ENCODE measurements at regions not wholly inside any gene's neighbourhood (a gene's known extent, or its start where the extent isn't known, plus 50 kb on each side); places are given as distances from the start of the nearest gene placed in this dataset.
"Not testable (repeated sequence)": the region's sequence is repeated elsewhere in the genome, so short reads cannot be mapped to it uniquely, and the experiment has no call there.

GRCh38 chr11:112705148-112705547 lies 256.1 kb upstream of the NCAM1 start (continued):
- no peak for TF ChIP-seq RAD21 (IDR thresholded peaks at IDR 0.05)
- no peak for TF ChIP-seq NR2F2 (IDR thresholded peaks at IDR 0.05)
- TF ChIP-seq RXRA (IDR thresholded peaks at IDR 0.05) = no peak
- TF ChIP-seq EGR1 (IDR thresholded peaks at IDR 0.05; ENCODE audit: low read depth in 2 of 2) = no peak
- TF ChIP-seq FOXA2 (IDR thresholded peaks at IDR 0.05) = no peak

GRCh38 chr11:112706863-112707262 lies 254.4 kb upstream of the NCAM1 start:
- Histone ChIP-seq H3K4me3 (ENCODE audit: low read depth in 1 of 3, low read length in 3 of 3) (no peak overlapping the region), H3K9me3 (ENCODE audit: control insufficient read depth in 4 of 4, low read length in 3 of 4) (peaks cover 0 to 10% (median 4%) of the 10 kb centered on the region in 4 donors), H3K27me3 (ENCODE audit: control insufficient read depth in 4 of 4, insufficient read depth in 4 of 4, low read length in 3 of 4) (no peaks in the 10 kb centered on the region), H3K4me1 (ENCODE audit: control insufficient read depth in 4 of 4, insufficient read depth in 4 of 4, low read length in 3 of 4) (no peaks in the 10 kb centered on the region), H3K36me3 (ENCODE audit: control insufficient read depth in 4 of 4, insufficient read depth in 3 of 4, low read depth in 1 of 4, low read length in 3 of 4) (no peaks in the 10 kb centered on the region), H3K27ac (ENCODE audit: low read depth in 1 of 2, low read length in 2 of 2) (no peak overlapping the region), H3K9ac (ENCODE audit: low read depth in 1 of 2, low read length in 2 of 2) (no peak overlapping the region)
- WGBS = 84% methylated on average over 1 of the region's 1 CpG
- DNase-seq (ENCODE audit: low spot score) = no peak
- TF ChIP-seq FOXA2 (IDR thresholded peaks at IDR 0.05) (no peak), TAF1 (conservative IDR thresholded peaks at IDR 0.05) (no peak), CTCF (IDR thresholded peaks at IDR 0.05; ENCODE audit: low read depth, low read length, missing input control) (no peak), JUND (IDR thresholded peaks at IDR 0.05) (no peak), GABPA (IDR thresholded peaks at IDR 0.05 in 1 of 2, conservative IDR thresholded peaks at IDR 0.05 in 1 of 2) (no peak), NR2F2 (IDR thresholded peaks at IDR 0.05) (no peak), HNF4A (conservative IDR thresholded peaks at IDR 0.05) (no peak), ATF3 (IDR thresholded peaks at IDR 0.05) (no peak), SP1 (IDR thresholded peaks at IDR 0.05) (no peak), FOXA1 (IDR thresholded peaks at IDR 0.05) (no peak)

- not testable (repeated sequence) for H3K27ac ChIP-seq (ENCODE audit: low read depth in 1 of 2, low read length in 2 of 2); H3K9me3 ChIP-seq (ENCODE audit: control insufficient read depth in 4 of 4, low read length in 3 of 4); DNase-seq (ENCODE audit: low spot score); H3K4me3 ChIP-seq (ENCODE audit: low read depth in 1 of 3, low read length in 3 of 3); H3K9ac ChIP-seq (ENCODE audit: low read depth in 1 of 2, low read length in 2 of 2); H3K36me3 ChIP-seq (ENCODE audit: control insufficient read depth in 4 of 4, insufficient read depth in 3 of 4, low read depth in 1 of 4, low read length in 3 of 4); H3K27me3 ChIP-seq (ENCODE audit: control insufficient read depth in 4 of 4, insufficient read depth in 4 of 4, low read length in 3 of 4); H3K4me1 ChIP-seq (ENCODE audit: control insufficient read depth in 4 of 4, insufficient read depth in 4 of 4, low read length in 3 of 4)
- 84% methylated on average over 4 of the region's 4 CpGs for WGBS
Observed at GRCh38 chr11:112714340-112714739, 246.9 kb upstream of the NCAM1 start.

- Histone ChIP-seq H3K27me3 (ENCODE audit: control insufficient read depth in 4 of 4, insufficient read depth in 4 of 4, low read length in 3 of 4) (peaks cover 0 to 3% (median 2%) of the 10 kb centered on the region in 4 donors), H3K4me1 (ENCODE audit: control insufficient read depth in 4 of 4, insufficient read depth in 4 of 4, low read length in 3 of 4) (no peaks in the 10 kb centered on the region), H3K36me3 (ENCODE audit: control insufficient read depth in 4 of 4, insufficient read depth in 3 of 4, low read depth in 1 of 4, low read length in 3 of 4) (no peaks in the 10 kb centered on the region), H3K27ac (ENCODE audit: low read depth in 1 of 2, low read length in 2 of 2) (no peak overlapping the region), H3K9ac (ENCODE audit: low read depth in 1 of 2, low read length in 2 of 2) (no peak overlapping the region), H3K4me3 (ENCODE audit: low read depth in 1 of 3, low read length in 3 of 3) (no peak overlapping the region), H3K9me3 (ENCODE audit: control insufficient read depth in 4 of 4, low read length in 3 of 4) (no peaks in the 10 kb centered on the region)
- no peak for TF ChIP-seq ZBTB33 (IDR thresholded peaks at IDR 0.05)
- no peak for TF ChIP-seq NR2F2 (IDR thresholded peaks at IDR 0.05)
- TF ChIP-seq GABPA (IDR thresholded peaks at IDR 0.05 in 1 of 2, conservative IDR thresholded peaks at IDR 0.05 in 1 of 2) = no peak
- TF ChIP-seq REST (IDR thresholded peaks at IDR 0.05) = no peak
- TF ChIP-seq SP1 (IDR thresholded peaks at IDR 0.05) = no peak
- TF ChIP-seq ATF3 (IDR thresholded peaks at IDR 0.05) = no peak
- TF ChIP-seq FOXA1 (IDR thresholded peaks at IDR 0.05) = no peak
- TF ChIP-seq FOXA2 (IDR thresholded peaks at IDR 0.05) = no peak
- TF ChIP-seq RXRA (IDR thresholded peaks at IDR 0.05) = no peak
- no peak for TF ChIP-seq EGR1 (IDR thresholded peaks at IDR 0.05; ENCODE audit: low read depth in 2 of 2)
- TF ChIP-seq HNF4G (IDR thresholded peaks at IDR 0.05) = no peak
- TF ChIP-seq MAX (IDR thresholded peaks at IDR 0.05) = no peak
- WGBS = 90% methylated on average over 2 of the region's 2 CpGs
- DNase-seq (ENCODE audit: low spot score) = no peak
Observed at GRCh38 chr11:112715056-112715455, 246.2 kb upstream of the NCAM1 start.

Measured in liver (tissue), 8 donors.